ENCODE measurements at regions not wholly inside any gene's neighbourhood (a gene's known extent, or its start where the extent isn't known, plus 50 kb on each side); places are given as distances from the start of the nearest gene placed in this dataset.

GRCh38 chr2:107466984-107467773 lies 359.5 kb upstream of the RGPD4 start:
- Histone ChIP-seq H3K79me1 (ENCODE audit: low read depth, low read length) (peaks cover 2% of the 10 kb centered on the region), H3K18ac (ENCODE audit: low read length) (no peak overlapping the region), H2BK120ac (ENCODE audit: low read depth, low read length) (no peak overlapping the region), H2BK12ac (ENCODE audit: low read length) (no peak overlapping the region), H3K23ac (ENCODE audit: low read depth, low read length, poor library complexity) (no peak overlapping the region), H3K4me1 (ENCODE audit: control insufficient read depth in 2 of 2, insufficient read depth in 1 of 2, low read depth in 1 of 2, low read length in 2 of 2) (no peaks in the 10 kb centered on the region), H2BK15ac (ENCODE audit: low read length) (no peak overlapping the region), H3K14ac (ENCODE audit: low read length) (no peak overlapping the region), H3K27me3 (ENCODE audit: control insufficient read depth in 3 of 3, insufficient read depth in 3 of 3, low read depth in 1 of 3, low read length in 3 of 3) (no peaks in the 10 kb centered on the region), H4K8ac (ENCODE audit: low read depth, low read length) (no peak overlapping the region), H3K4me2 (ENCODE audit: insufficient read depth, low read length, poor library complexity, severe bottlenecking) (no peak overlapping the region), H3K4me3 (ENCODE audit: low read length in 2 of 2) (no peak overlapping the region), H2AFZ (ENCODE audit: low read length) (no peak overlapping the region), H3K9me3 (replicated peaks in 1 of 2; ENCODE audit: control insufficient read depth in 2 of 2, insufficient read depth in 1 of 2, low read depth in 1 of 2, low read length in 2 of 2) (no peaks in the 10 kb centered on the region), H3K36me3 (replicated peaks in 1 of 2; ENCODE audit: control insufficient read depth in 2 of 2, insufficient read depth in 2 of 2, low read length in 2 of 2) (no peaks in the 10 kb centered on the region), H3K27ac (replicated peaks; ENCODE audit: low read length) (no peak overlapping the region), H3K4ac (ENCODE audit: low read length) (no peak overlapping the region), H3K9ac (ENCODE audit: low read depth, low read length, poor library complexity) (no peak overlapping the region), H2BK5ac (ENCODE audit: low read length) (no peak overlapping the region), H4K91ac (ENCODE audit: low read depth, low read length, poor library complexity) (no peak overlapping the region), H2AK5ac (ENCODE audit: low read depth, low read length) (no peak overlapping the region)
- DNase-seq (ENCODE audit: low spot score) = no peak
- WGBS, 2 donors (ENCODE audit: extremely low coverage in 2 of 2, insufficient read length in 2 of 2, insufficient replicate concordance in 1 of 2) = no CpG with 5 or more reads among the region's 4 CpGs

- Histone ChIP-seq H3K23ac (ENCODE audit: low read depth, low read length, poor library complexity) (peak overlapping the region; percentile 55), H3K79me1 (ENCODE audit: low read depth, low read length) (peaks cover 2% of the 10 kb centered on the region), H3K18ac (ENCODE audit: low read length) (peak overlapping the region; percentile 64), H2BK12ac (ENCODE audit: low read length) (no peak overlapping the region), H4K91ac (ENCODE audit: low read depth, low read length, poor library complexity) (no peak overlapping the region), H3K14ac (ENCODE audit: low read length) (no peak overlapping the region), H3K27me3 (ENCODE audit: control insufficient read depth in 3 of 3, insufficient read depth in 3 of 3, low read depth in 1 of 3, low read length in 3 of 3) (no peaks in the 10 kb centered on the region), H2AK5ac (ENCODE audit: low read depth, low read length) (no peak overlapping the region), H3K27ac (replicated peaks; ENCODE audit: low read length) (no peak overlapping the region), H3K9me3 (replicated peaks in 1 of 2; ENCODE audit: control insufficient read depth in 2 of 2, insufficient read depth in 1 of 2, low read depth in 1 of 2, low read length in 2 of 2) (no peaks in the 10 kb centered on the region), H2AFZ (ENCODE audit: low read length) (no peak overlapping the region), H3K4me3 (ENCODE audit: low read length in 2 of 2) (no peak overlapping the region), H2BK15ac (ENCODE audit: low read length) (no peak overlapping the region), H4K8ac (ENCODE audit: low read depth, low read length) (no peak overlapping the region), H3K4me2 (ENCODE audit: insufficient read depth, low read length, poor library complexity, severe bottlenecking) (no peak overlapping the region), H2BK120ac (ENCODE audit: low read depth, low read length) (no peak overlapping the region), H3K36me3 (replicated peaks in 1 of 2; ENCODE audit: control insufficient read depth in 2 of 2, insufficient read depth in 2 of 2, low read length in 2 of 2) (no peaks in the 10 kb centered on the region), H3K4me1 (ENCODE audit: control insufficient read depth in 2 of 2, insufficient read depth in 1 of 2, low read depth in 1 of 2, low read length in 2 of 2) (no peaks in the 10 kb centered on the region), H3K9ac (ENCODE audit: low read depth, low read length, poor library complexity) (no peak overlapping the region), H3K4ac (ENCODE audit: low read length) (no peak overlapping the region), H2BK5ac (ENCODE audit: low read length) (no peak overlapping the region)
- DNase-seq (ENCODE audit: low spot score) = no peak
- no CpG with 5 or more reads among the region's 34 CpGs for WGBS, 2 donors (ENCODE audit: extremely low coverage in 2 of 2, insufficient read length in 2 of 2, insufficient replicate concordance in 1 of 2)
Measured at GRCh38 chr2:107469437-107469995, 357.2 kb upstream of the RGPD4 start.

- Histone ChIP-seq H3K23ac (ENCODE audit: low read depth, low read length, poor library complexity) (no peak overlapping the region), H3K4ac (ENCODE audit: low read length) (no peak overlapping the region), H3K18ac (ENCODE audit: low read length) (no peak overlapping the region), H3K4me2 (ENCODE audit: insufficient read depth, low read length, poor library complexity, severe bottlenecking) (peak overlapping the region; percentile 12), H4K8ac (ENCODE audit: low read depth, low read length) (no peak overlapping the region), H3K9me3 (replicated peaks in 1 of 2; ENCODE audit: control insufficient read depth in 2 of 2, insufficient read depth in 1 of 2, low read depth in 1 of 2, low read length in 2 of 2) (no peaks in the 10 kb centered on the region), H2AFZ (ENCODE audit: low read length) (no peak overlapping the region), H3K27me3 (ENCODE audit: control insufficient read depth in 3 of 3, insufficient read depth in 3 of 3, low read depth in 1 of 3, low read length in 3 of 3) (no peaks in the 10 kb centered on the region), H3K79me1 (ENCODE audit: low read depth, low read length) (peaks cover 2% of the 10 kb centered on the region), H4K91ac (ENCODE audit: low read depth, low read length, poor library complexity) (no peak overlapping the region), H3K14ac (ENCODE audit: low read length) (no peak overlapping the region), H2BK12ac (ENCODE audit: low read length) (no peak overlapping the region), H3K36me3 (replicated peaks in 1 of 2; ENCODE audit: control insufficient read depth in 2 of 2, insufficient read depth in 2 of 2, low read length in 2 of 2) (no peaks in the 10 kb centered on the region), H2BK5ac (ENCODE audit: low read length) (no peak overlapping the region), H2AK5ac (ENCODE audit: low read depth, low read length) (no peak overlapping the region), H3K4me3 (ENCODE audit: low read length in 2 of 2) (no peak overlapping the region), H3K4me1 (ENCODE audit: control insufficient read depth in 2 of 2, insufficient read depth in 1 of 2, low read depth in 1 of 2, low read length in 2 of 2) (no peaks in the 10 kb centered on the region), H2BK120ac (ENCODE audit: low read depth, low read length) (no peak overlapping the region), H2BK15ac (ENCODE audit: low read length) (no peak overlapping the region), H3K9ac (ENCODE audit: low read depth, low read length, poor library complexity) (no peak overlapping the region), H3K27ac (replicated peaks; ENCODE audit: low read length) (no peak overlapping the region)
- DNase-seq (ENCODE audit: low spot score) = no peak
Measured at GRCh38 chr2:107473150-107473549, 353.5 kb upstream of the RGPD4 start.

GRCh38 chr2:107475859-107476258 lies 350.8 kb upstream of the RGPD4 start:
- Histone ChIP-seq H3K27ac (replicated peaks; ENCODE audit: low read length) (no peak overlapping the region), H3K9ac (ENCODE audit: low read depth, low read length, poor library complexity) (no peak overlapping the region), H3K18ac (ENCODE audit: low read length) (no peak overlapping the region), H3K4me2 (ENCODE audit: insufficient read depth, low read length, poor library complexity, severe bottlenecking) (no peak overlapping the region), H4K91ac (ENCODE audit: low read depth, low read length, poor library complexity) (no peak overlapping the region), H3K9me3 (replicated peaks in 1 of 2; ENCODE audit: control insufficient read depth in 2 of 2, insufficient read depth in 1 of 2, low read depth in 1 of 2, low read length in 2 of 2) (no peaks in the 10 kb centered on the region), H3K27me3 (ENCODE audit: control insufficient read depth in 3 of 3, insufficient read depth in 3 of 3, low read depth in 1 of 3, low read length in 3 of 3) (no peaks in the 10 kb centered on the region), H3K4me1 (ENCODE audit: control insufficient read depth in 2 of 2, insufficient read depth in 1 of 2, low read depth in 1 of 2, low read length in 2 of 2) (no peaks in the 10 kb centered on the region), H2AK5ac (ENCODE audit: low read depth, low read length) (no peak overlapping the region), H2AFZ (ENCODE audit: low read length) (no peak overlapping the region), H3K14ac (ENCODE audit: low read length) (no peak overlapping the region), H3K4ac (ENCODE audit: low read length) (no peak overlapping the region), H3K23ac (ENCODE audit: low read depth, low read length, poor library complexity) (no peak overlapping the region), H2BK5ac (ENCODE audit: low read length) (no peak overlapping the region), H2BK15ac (ENCODE audit: low read length) (no peak overlapping the region), H3K4me3 (ENCODE audit: low read length in 2 of 2) (no peak overlapping the region), H2BK12ac (ENCODE audit: low read length) (no peak overlapping the region), H2BK120ac (ENCODE audit: low read depth, low read length) (no peak overlapping the region), H4K8ac (ENCODE audit: low read depth, low read length) (no peak overlapping the region), H3K79me1 (ENCODE audit: low read depth, low read length) (no peaks in the 10 kb centered on the region), H3K36me3 (replicated peaks in 1 of 2; ENCODE audit: control insufficient read depth in 2 of 2, insufficient read depth in 2 of 2, low read length in 2 of 2) (no peaks in the 10 kb centered on the region)
- no CpG with 5 or more reads among the region's 2 CpGs for WGBS, 2 donors (ENCODE audit: extremely low coverage in 2 of 2, insufficient read length in 2 of 2, insufficient replicate concordance in 1 of 2)
- no peak for DNase-seq (ENCODE audit: low spot score)
